GM12891 (cell line): ENCODE measurements at regions not wholly inside any gene's neighbourhood (a gene's known extent, or its start where the extent isn't known, plus 50 kb on each side); places are given as distances from the start of the nearest gene placed in this dataset.

Source experiments
- PAX5 ChIP-seq: IDR thresholded peaks from 2 replicates; pipeline ENCODE4 v1.6.1; 2011; ENCODE audit warnings: low read length, moderate library complexity, mild to moderate bottlenecking; ENCODE audit not compliant: insufficient read depth, severe bottlenecking
- POLR2A ChIP-seq: IDR thresholded peaks from 2 replicates; pipeline ENCODE4 v1.6.1; 2011; ENCODE audit warnings: low read depth, low read length, control low read depth
- POLR2AphosphoS5 ChIP-seq: IDR thresholded peaks from 2 replicates; pipeline ENCODE4 v1.6.1; 2011; ENCODE audit warnings: low read depth, low read length, control low read depth
- POU2F2 ChIP-seq: IDR thresholded peaks from 2 replicates; pipeline ENCODE4 v1.6.1; 2011; ENCODE audit warnings: low read depth, mild to moderate bottlenecking, control low read depth, low read length, moderate library complexity
- SPI1 ChIP-seq: IDR thresholded peaks from 2 replicates; pipeline ENCODE4 v1.6.1; 2011; ENCODE audit warnings: low read depth, low read length, control low read depth
- TAF1 ChIP-seq: IDR thresholded peaks from 2 replicates; pipeline ENCODE4 v1.6.1; 2011; ENCODE audit warnings: low read depth, low read length, control low read depth

GRCh38 chr2:147182260-147182659 lies 662.6 kb upstream of the ACVR2A start:
- TF ChIP-seq TAF1, result no peak
- no peak for TF ChIP-seq POLR2A
- TF ChIP-seq SPI1, result peak; percentile 76
- TF ChIP-seq POLR2AphosphoS5, result no peak
- peak; percentile 70; the same call in 1 of the 2 replicates for TF ChIP-seq POU2F2
- TF ChIP-seq PAX5, result no peak
